ENCODE measurements at regions not wholly inside any gene's neighbourhood (a gene's known extent, or its start where the extent isn't known, plus 50 kb on each side); places are given as distances from the start of the nearest gene placed in this dataset.

- Histone ChIP-seq H3K9me3 (ENCODE audit: low read depth, low read length, poor library complexity, severe bottlenecking) (no peaks in the 10 kb centered on the region), H3K4me1 (ENCODE audit: insufficient read depth, low read length, poor library complexity, severe bottlenecking) (no peaks in the 10 kb centered on the region), H3K4me3 (ENCODE audit: low read depth, low read length, poor library complexity, severe bottlenecking) (no peak overlapping the region), H3K27me3 (replicated peaks; ENCODE audit: insufficient read depth, low read depth, low read length, poor library complexity) (no peaks in the 10 kb centered on the region), H3K36me3 (ENCODE audit: insufficient read depth, low read length, poor library complexity, severe bottlenecking) (no peaks in the 10 kb centered on the region), H3K27ac (ENCODE audit: low read depth, low read length, poor library complexity, severe bottlenecking) (no peak overlapping the region)
- ChIA-PET POLR2A (ENCODE audit: low non-redundant PET) (no interaction called here), CTCF (no interaction called here)
- no peak for TF ChIP-seq EZH2 (IDR thresholded peaks at IDR 0.05; ENCODE audit: borderline replicate concordance, low read depth, low read length, poor library complexity, severe bottlenecking)
- TF ChIP-seq, protein P1, sequence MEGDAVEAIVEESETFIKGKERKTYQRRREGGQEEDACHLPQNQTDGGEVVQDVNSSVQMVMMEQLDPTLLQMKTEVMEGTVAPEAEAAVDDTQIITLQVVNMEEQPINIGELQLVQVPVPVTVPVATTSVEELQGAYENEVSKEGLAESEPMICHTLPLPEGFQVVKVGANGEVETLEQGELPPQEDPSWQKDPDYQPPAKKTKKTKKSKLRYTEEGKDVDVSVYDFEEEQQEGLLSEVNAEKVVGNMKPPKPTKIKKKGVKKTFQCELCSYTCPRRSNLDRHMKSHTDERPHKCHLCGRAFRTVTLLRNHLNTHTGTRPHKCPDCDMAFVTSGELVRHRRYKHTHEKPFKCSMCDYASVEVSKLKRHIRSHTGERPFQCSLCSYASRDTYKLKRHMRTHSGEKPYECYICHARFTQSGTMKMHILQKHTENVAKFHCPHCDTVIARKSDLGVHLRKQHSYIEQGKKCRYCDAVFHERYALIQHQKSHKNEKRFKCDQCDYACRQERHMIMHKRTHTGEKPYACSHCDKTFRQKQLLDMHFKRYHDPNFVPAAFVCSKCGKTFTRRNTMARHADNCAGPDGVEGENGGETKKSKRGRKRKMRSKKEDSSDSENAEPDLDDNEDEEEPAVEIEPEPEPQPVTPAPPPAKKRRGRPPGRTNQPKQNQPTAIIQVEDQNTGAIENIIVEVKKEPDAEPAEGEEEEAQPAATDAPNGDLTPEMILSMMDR (conservative IDR thresholded peaks at IDR 0.05; ENCODE audit: low read depth, low read length): no peak
- intact Hi-C loops (cut with micrococcal nuclease; ENCODE audit: unreplicated experiment): no loop called here
- no peak for DNase-seq (ENCODE audit: low spot score)
- BruUV-seq (replicated peaks): no TSS peak
Observed at GRCh38 chr3:163315786-163316185, 1762.5 kb downstream of the SI start.

DNA sequence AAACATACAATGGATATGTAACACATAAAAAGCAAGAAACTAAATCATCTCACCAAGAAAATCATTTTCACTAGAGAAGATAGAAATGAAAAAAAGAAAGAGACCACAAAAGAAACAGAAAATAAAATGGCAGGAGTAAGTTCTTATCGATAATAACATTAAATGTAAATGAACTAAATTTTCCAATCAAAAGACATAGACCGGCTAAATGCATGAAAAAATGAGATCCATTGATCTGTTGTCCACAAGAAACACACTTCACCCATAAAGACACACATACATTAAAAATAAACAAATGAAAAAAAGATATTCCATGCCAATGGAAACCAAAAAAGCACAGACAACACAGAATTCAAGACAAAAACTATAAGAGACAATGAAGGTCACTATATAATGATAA lies 1771.9 kb downstream of the SI start:
- DNase-seq (ENCODE audit: low spot score): no peak
- Histone ChIP-seq H3K27me3 (replicated peaks; ENCODE audit: insufficient read depth, low read depth, low read length, poor library complexity) (no peaks in the 10 kb centered on the region), H3K4me3 (ENCODE audit: low read depth, low read length, poor library complexity, severe bottlenecking) (no peak overlapping the region), H3K36me3 (ENCODE audit: insufficient read depth, low read length, poor library complexity, severe bottlenecking) (peaks cover 6% of the 10 kb centered on the region), H3K9me3 (ENCODE audit: low read depth, low read length, poor library complexity, severe bottlenecking) (peaks cover 13% of the 10 kb centered on the region), H3K4me1 (ENCODE audit: insufficient read depth, low read length, poor library complexity, severe bottlenecking) (no peaks in the 10 kb centered on the region), H3K27ac (ENCODE audit: low read depth, low read length, poor library complexity, severe bottlenecking) (no peak overlapping the region)
- no TSS peak for BruUV-seq (replicated peaks)
- TF ChIP-seq, protein P1 (conservative IDR thresholded peaks at IDR 0.05; ENCODE audit: low read depth, low read length): no peak
- TF ChIP-seq EZH2 (IDR thresholded peaks at IDR 0.05; ENCODE audit: borderline replicate concordance, low read depth, low read length, poor library complexity, severe bottlenecking): no peak
- ChIA-PET POLR2A (ENCODE audit: low non-redundant PET) (no interaction called here), CTCF (no interaction called here)
- intact Hi-C loops (cut with micrococcal nuclease; ENCODE audit: unreplicated experiment): no loop called here

GRCh38 chr3:163273694-163274093 lies 1777.1 kb downstream of the OTOL1 start:
- BruUV-seq (replicated peaks): no TSS peak
- ChIA-PET POLR2A (ENCODE audit: low non-redundant PET) (no interaction called here), CTCF (no interaction called here)
- no peak for DNase-seq (ENCODE audit: low spot score)
- no peak for TF ChIP-seq EZH2 (IDR thresholded peaks at IDR 0.05; ENCODE audit: borderline replicate concordance, low read depth, low read length, poor library complexity, severe bottlenecking)
- TF ChIP-seq, protein P1 (conservative IDR thresholded peaks at IDR 0.05; ENCODE audit: low read depth, low read length): no peak
- intact Hi-C loops (cut with micrococcal nuclease; ENCODE audit: unreplicated experiment): no loop called here
- no peaks in the 10 kb centered on the region for H3K27me3 ChIP-seq (replicated peaks; ENCODE audit: insufficient read depth, low read depth, low read length, poor library complexity)
- no peaks in the 10 kb centered on the region for H3K9me3 ChIP-seq (ENCODE audit: low read depth, low read length, poor library complexity, severe bottlenecking)
- H3K36me3 ChIP-seq (ENCODE audit: insufficient read depth, low read length, poor library complexity, severe bottlenecking): no peaks in the 10 kb centered on the region
- no peak overlapping the region for H3K27ac ChIP-seq (ENCODE audit: low read depth, low read length, poor library complexity, severe bottlenecking)
- no peaks in the 10 kb centered on the region for H3K4me1 ChIP-seq (ENCODE audit: insufficient read depth, low read length, poor library complexity, severe bottlenecking)
- no peak overlapping the region for H3K4me3 ChIP-seq (ENCODE audit: low read depth, low read length, poor library complexity, severe bottlenecking)

Data from A673 (cell line).